Fibroblast of lung (primary cell): ENCODE measurements at regions not wholly inside any gene's neighbourhood (a gene's known extent, or its start where the extent isn't known, plus 50 kb on each side); places are given as distances from the start of the nearest gene placed in this dataset.

Experiments used
- DNase-seq, 2 donors: peaks; one replicate each; pipeline versions ENCODE4 v3.0.0 to v3.0.0-alpha.2; 2010; ENCODE audit warnings: low read depth in 2 of 2
- H2AFZ ChIP-seq: 2 replicates; pipeline ENCODE4 v1.5.1; 2012; ENCODE audit warnings: low read length, control low read depth, inconsistent platforms
- H3K27ac ChIP-seq: 2 replicates; pipeline ENCODE4 v1.5.1; 2011; ENCODE audit warnings: low read length, control low read depth; ENCODE audit not compliant: insufficient read depth
- H3K27me3 ChIP-seq: 2 replicates; pipeline ENCODE4 v1.5.1; 2011; ENCODE audit warnings: mild to moderate bottlenecking, low read length; ENCODE audit not compliant: control insufficient read depth, insufficient read depth
- H3K36me3 ChIP-seq: 2 replicates; pipeline ENCODE4 v1.5.1; 2011; ENCODE audit warnings: low read length; ENCODE audit not compliant: control insufficient read depth, insufficient read depth
- H3K4me1 ChIP-seq: 2 replicates; pipeline ENCODE4 v1.5.1; 2011; ENCODE audit warnings: low read length; ENCODE audit not compliant: control insufficient read depth, insufficient read depth; ENCODE audit errors: extremely low read depth
- H3K4me2 ChIP-seq: 2 replicates; pipeline ENCODE4 v1.5.1; 2011; ENCODE audit warnings: low read length, control low read depth; ENCODE audit not compliant: insufficient read depth; ENCODE audit errors: extremely low read depth
- H3K4me3 ChIP-seq, 4 experiments: fragments of 200-600 bp in 1 of 4; sonication (generic) in 1 of 4; replicated peaks in 1 of 4; 2 replicates each; pipeline ENCODE4 v1.5.1; 2011 to 2016; ENCODE audit warnings: low read length in 4 of 4, low read depth in 3 of 4, mild to moderate bottlenecking in 3 of 4, control low read depth in 2 of 4, inconsistent platforms in 1 of 4, mixed read lengths in 1 of 4; ENCODE audit not compliant: insufficient read depth in 1 of 4; ENCODE audit errors: control extremely low read depth in 1 of 4
- H3K79me2 ChIP-seq: 2 replicates; pipeline ENCODE4 v1.5.1; 2012; ENCODE audit warnings: mild to moderate bottlenecking, low read length, inconsistent platforms; ENCODE audit not compliant: control insufficient read depth, insufficient read depth
- H3K9ac ChIP-seq: 2 replicates; pipeline ENCODE4 v1.5.1; 2011; ENCODE audit warnings: mild to moderate bottlenecking, low read length, control low read depth; ENCODE audit not compliant: insufficient read depth
- H3K9me3 ChIP-seq: 2 replicates; pipeline ENCODE4 v1.5.1; 2012; ENCODE audit warnings: low read depth, low read length; ENCODE audit not compliant: control insufficient read depth, insufficient read depth
- H4K20me1 ChIP-seq: 2 replicates; pipeline ENCODE4 v1.5.1; 2011; ENCODE audit warnings: low read length; ENCODE audit not compliant: control insufficient read depth, insufficient read depth; ENCODE audit errors: extremely low read depth
- CTCF ChIP-seq, 2 donors: IDR thresholded peaks in 1 of 2; conservative IDR thresholded peaks in 1 of 2; 1 replicate in 1 of 2; 2 replicates in 1 of 2; pipeline ENCODE4 v1.5.1; 2011 to 2012; ENCODE audit warnings: low read length in 2 of 2, control low read depth in 1 of 2, inconsistent platforms in 1 of 2, low read depth in 1 of 2, mild to moderate bottlenecking in 1 of 2
- EZH2 ChIP-seq: IDR thresholded peaks from 2 replicates; pipeline ENCODE4 v1.5.1; 2012; ENCODE audit warnings: low read length, control low read depth, mild to moderate bottlenecking; ENCODE audit errors: missing control alignments

- Histone ChIP-seq H3K9me3 (no peaks in the 10 kb centered on the region), H3K79me2 (no peaks in the 10 kb centered on the region), H4K20me1 (no peaks in the 10 kb centered on the region), H3K4me3 (no peak overlapping the region), H3K4me1 (no peaks in the 10 kb centered on the region), H3K4me2 (no peak overlapping the region), H3K27me3 (no peaks in the 10 kb centered on the region), H3K36me3 (no peaks in the 10 kb centered on the region), H3K27ac (no peak overlapping the region), H3K9ac (no peak overlapping the region), H2AFZ (no peak overlapping the region)
- no peak for TF ChIP-seq EZH2
- no peak for TF ChIP-seq CTCF (conservative IDR thresholded peaks at IDR 0.05 in 1 of 2, IDR thresholded peaks at IDR 0.05 in 1 of 2; ENCODE audit: low read depth in 1 of 2, low read length in 2 of 2)
- no peak for DNase-seq
These were observed 173.0 kb upstream of the EMCN start for GRCh38 chr4:100690812-100691211.

- Histone ChIP-seq H3K27me3 (no peaks in the 10 kb centered on the region), H3K4me1 (no peaks in the 10 kb centered on the region), H4K20me1 (no peaks in the 10 kb centered on the region), H3K79me2 (no peaks in the 10 kb centered on the region), H3K4me2 (no peak overlapping the region), H3K9me3 (no peaks in the 10 kb centered on the region), H2AFZ (no peak overlapping the region), H3K9ac (no peak overlapping the region), H3K4me3 (no peak overlapping the region), H3K36me3 (no peaks in the 10 kb centered on the region), H3K27ac (no peak overlapping the region)
- no peak for DNase-seq
- TF ChIP-seq EZH2 (no peak), CTCF (conservative IDR thresholded peaks at IDR 0.05 in 1 of 2, IDR thresholded peaks at IDR 0.05 in 1 of 2; ENCODE audit: low read depth in 1 of 2, low read length in 2 of 2) (no peak)
These were observed 170.5 kb upstream of the EMCN start for GRCh38 chr4:100688368-100688767.

GRCh38 chr4:100682477-100683218 is 164.8 kb upstream of the EMCN start:
- no peaks in the 10 kb centered on the region for H3K79me2 ChIP-seq
- H3K36me3 ChIP-seq: no peaks in the 10 kb centered on the region
- no peak for DNase-seq
- TF ChIP-seq EZH2 (no peak), CTCF (conservative IDR thresholded peaks at IDR 0.05 in 1 of 2, IDR thresholded peaks at IDR 0.05 in 1 of 2; ENCODE audit: low read depth in 1 of 2, low read length in 2 of 2) (no peak)
- no peak overlapping the region for H3K27ac ChIP-seq
- H2AFZ ChIP-seq: no peak overlapping the region
- H3K27me3 ChIP-seq: no peaks in the 10 kb centered on the region
- no peak overlapping the region for H3K9ac ChIP-seq
- no peaks in the 10 kb centered on the region for H3K4me1 ChIP-seq
- no peak overlapping the region for H3K4me3 ChIP-seq
- no peaks in the 10 kb centered on the region for H4K20me1 ChIP-seq
- no peak overlapping the region for H3K4me2 ChIP-seq
- no peaks in the 10 kb centered on the region for H3K9me3 ChIP-seq
